ENCODE measurements at regions not wholly inside any gene's neighbourhood (a gene's known extent, or its start where the extent isn't known, plus 50 kb on each side); places are given as distances from the start of the nearest gene placed in this dataset.
A peak's percentile ranks its signal among the peaks of the same experiment; 100 is the strongest.
"Not testable (repeated sequence)": the region's sequence is repeated elsewhere in the genome, so short reads cannot be mapped to it uniquely, and the experiment has no call there.

DNA sequence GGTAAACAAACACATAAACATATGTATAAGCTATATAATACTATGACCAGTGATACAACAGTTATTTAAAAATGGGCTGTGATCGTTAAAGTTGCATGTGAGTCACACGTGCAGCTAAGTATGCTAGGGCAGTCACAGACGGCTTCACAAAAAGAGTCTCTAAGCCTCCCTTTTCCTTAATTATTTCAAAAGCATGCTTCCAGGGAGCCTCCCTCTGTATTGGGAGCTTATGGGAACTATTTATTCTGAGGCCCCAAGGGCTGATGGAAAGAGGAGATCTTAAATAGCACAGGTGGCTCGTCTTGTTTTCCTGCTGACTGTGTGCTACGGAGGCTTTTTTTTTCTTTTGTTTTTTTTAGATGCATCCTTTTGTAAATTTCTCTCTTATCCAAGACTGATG is 94.3 kb downstream of the ADCYAP1 start:
- no peak for DNase-seq

DNA sequence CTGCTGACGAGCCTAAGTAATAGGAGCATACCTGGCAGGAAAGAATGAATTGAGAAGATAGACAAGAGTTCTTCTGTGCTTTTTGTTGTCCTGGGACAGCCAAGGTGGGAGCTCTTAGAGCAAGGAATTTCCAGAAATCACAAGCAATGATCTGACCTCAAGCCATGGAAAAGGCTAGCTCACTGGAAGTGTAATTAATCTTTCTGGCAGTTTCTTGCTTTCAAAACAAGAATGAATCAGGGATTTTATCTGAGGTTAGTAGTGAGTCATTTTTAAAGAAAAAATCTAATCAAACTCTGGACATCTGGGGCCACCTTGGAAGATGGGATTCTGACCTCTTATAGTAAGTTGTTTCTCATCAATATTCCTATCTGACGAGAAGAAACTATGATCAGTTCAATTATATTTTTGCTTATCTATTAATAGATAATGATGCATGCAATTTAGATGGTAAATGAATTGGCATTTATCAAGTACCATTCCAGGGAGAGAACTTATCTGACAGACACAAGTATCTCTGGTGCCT is 98.0 kb downstream of the ADCYAP1 start:
- no peak for DNase-seq

GRCh38 chr18:1003499-1003898 is 98.8 kb downstream of the ADCYAP1 start:
- no peak for DNase-seq

GRCh38 chr18:1006304-1006703 is 101.6 kb downstream of the ADCYAP1 start:
- no peak for DNase-seq

- no peak for DNase-seq
Measured at GRCh38 chr18:1006965-1007364, 102.3 kb downstream of the ADCYAP1 start.

DNA sequence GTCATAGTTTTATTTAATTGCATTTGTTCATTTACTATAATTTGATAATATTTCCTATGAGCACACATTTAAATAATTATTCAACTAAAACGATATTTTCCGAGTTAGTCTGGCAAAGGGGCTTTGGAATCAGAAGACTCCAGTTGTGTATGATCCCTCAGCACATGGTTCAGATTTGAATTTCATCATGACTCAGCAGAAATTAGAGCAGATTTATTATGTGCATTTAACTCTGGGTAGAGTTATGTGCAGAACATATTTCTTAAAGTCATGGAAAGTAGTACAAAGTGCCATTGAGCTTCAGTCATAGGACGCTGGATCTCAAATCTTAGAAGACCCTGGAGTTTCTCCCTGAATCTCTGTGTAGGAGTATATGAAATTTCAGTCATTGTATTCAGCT is 106.7 kb downstream of the ADCYAP1 start:
- DNase-seq = no peak

- DNase-seq = no peak
Measured at GRCh38 chr18:1012775-1013174, 108.1 kb downstream of the ADCYAP1 start.

GRCh38 chr18:1013951-1014350 is 109.3 kb downstream of the ADCYAP1 start:
- DNase-seq = no peak

DNA sequence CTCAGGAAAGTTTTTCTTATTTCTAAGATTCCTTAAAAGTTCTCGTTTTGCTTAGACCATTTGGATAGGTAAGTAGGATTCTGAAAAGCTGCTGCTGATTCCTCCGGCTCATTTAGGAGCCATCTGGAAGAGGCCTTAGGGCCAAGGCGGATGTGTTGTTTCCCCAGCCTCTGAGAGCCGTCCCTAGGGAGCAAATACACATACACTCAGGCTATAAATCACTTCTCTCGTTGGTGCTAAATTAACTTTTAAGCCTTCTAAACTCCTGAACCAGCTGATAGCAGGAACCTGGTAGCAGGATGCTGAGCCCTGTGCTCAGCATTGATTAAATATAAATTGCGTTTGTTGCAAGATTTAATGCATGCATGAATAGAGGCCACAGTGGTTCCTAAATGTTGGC is 109.8 kb downstream of the ADCYAP1 start:
- DNase-seq = peak; percentile 68

DNA sequence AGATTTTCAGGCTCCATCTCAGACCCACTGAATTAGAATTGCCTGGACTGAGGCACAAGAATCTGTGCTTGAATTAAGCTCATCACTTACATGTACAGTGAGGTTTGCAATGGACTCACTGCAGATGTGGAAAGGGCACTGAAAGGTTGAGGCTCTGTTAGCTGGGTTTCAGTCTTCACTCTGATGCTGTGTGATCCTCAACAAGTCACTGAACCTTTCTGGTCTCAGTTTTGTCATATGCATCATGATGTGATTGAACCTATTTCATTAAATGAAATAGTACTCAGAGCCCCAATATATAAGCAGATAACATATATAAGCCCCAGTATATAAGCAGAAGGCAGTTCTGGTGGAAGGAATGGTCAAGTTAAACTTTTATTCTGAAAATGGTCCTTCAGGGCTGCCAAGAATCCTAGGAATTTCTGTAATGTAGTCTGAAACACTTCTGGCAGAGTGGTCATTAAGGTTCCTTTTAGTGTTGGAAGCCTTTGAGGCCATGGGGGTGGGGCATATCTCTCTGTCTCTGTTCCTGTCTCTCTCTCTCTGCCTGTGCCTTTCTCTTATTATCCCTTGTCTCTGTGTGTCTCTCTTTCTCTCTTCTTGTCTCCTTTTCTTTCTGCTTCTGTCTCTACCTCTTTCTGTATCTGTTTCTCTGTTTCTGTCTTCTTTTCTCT is 110.4 kb downstream of the ADCYAP1 start:
- no peak for DNase-seq

GRCh38 chr18:1015777-1016176 is 111.1 kb downstream of the ADCYAP1 start:
- DNase-seq = no peak

DNA sequence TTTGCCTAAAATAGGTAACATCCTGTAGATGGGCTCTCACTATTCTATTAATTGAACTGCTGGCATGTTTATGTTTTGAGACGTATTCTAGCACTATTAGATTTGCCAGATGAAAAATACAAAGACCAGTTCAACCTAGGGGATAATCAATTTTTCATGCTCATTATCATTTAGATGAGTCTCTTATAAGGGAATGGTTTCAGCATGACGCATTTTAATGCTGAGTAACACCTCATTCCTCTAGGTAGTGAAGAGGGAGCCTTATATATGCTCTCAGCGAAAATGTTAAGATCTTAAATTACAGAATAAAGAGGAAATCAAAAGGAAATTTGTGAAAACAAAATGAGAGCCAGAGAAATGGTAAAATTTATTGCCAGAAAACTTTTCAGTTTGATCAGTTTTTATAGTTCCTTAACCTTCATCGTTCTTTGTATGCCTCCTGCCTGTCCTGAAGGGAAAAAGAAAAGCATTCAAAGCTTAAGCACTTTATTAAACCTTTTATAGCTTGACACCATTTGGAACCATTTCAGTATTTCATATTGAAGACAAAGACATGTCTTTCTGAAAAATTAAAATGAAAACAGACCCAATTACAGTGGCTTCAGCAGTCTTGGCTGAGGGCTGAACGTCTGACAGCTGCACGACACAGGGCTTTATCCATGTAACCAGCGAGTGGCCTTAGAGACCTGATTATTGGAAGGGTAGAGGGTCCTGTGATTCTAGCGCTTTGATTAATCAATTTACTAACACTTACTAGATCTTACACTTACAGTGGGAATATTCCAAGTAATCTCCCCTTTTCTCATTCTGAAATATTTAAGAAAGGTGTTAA is 112.8 kb downstream of the ADCYAP1 start:
- no peak for DNase-seq

- DNase-seq = peak; percentile 76
Measured at GRCh38 chr18:1018181-1018681, 113.6 kb downstream of the ADCYAP1 start.

DNA sequence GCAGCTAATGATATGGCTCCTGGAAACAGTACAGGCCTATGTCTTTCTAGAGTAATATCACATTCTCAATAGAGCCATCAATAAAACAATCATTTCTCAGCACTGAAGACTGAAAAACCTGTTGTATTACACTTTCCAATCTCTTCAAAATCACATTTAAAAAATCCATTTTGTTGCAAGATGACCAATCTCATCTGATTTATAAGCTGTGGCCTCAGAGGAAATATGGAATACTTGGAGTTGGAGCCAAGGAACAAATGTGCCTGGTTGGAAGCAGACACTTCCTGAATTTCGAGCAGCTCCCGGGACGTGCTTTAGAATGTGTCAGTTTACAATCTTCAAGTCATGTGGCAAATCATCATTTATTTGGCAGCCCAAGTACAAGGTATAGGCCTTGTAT is 114.5 kb downstream of the ADCYAP1 start:
- no peak for DNase-seq

DNA sequence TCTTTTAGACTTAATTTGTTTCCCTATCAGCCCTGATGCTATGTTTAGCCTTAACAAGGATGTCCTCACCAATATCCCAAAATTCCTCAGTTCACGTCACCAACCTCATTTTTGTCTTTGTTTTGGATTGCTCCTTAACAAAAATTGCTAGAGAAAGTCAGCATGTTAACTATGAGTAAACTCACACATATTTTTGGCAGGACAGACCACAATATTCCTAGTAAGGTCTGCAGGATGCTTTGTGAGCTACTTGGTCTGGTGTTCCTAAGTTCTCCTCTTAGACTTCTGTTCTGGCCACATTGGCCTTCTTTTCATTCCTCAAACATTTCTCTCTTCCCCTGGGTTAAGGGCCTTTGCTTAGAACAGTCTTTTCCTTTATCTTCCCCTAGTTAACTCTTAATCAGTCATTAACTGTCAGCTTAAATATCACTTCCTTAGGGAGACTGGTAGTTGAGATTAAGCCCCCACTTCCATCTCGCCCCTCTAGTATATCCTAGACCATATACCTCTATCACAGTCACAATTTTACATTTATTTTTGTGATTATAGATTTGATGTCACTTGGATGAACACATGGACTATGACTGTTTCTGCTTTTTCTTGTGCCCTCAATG is 116.2 kb downstream of the ADCYAP1 start:
- DNase-seq = no peak

DNA sequence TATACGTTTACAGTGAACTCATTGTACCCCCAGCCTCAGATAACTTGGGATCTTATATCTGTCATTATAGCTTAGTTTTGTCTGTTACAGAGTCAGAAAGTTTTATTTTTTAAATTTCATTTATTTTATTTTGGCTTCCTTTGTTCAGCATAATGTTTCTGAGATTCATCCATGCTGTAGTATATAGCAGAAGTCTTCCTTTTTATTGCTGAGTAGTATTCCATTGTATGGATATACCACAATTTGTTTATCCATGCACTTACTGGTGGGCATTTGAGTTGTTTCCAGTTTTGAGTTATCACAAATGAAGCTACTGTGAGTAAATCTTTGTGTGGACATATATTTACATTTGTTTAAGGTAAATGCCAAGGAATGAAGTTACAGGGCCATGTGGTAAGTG is 122.3 kb downstream of the ADCYAP1 start:
- DNase-seq = no peak

- DNase-seq = not testable (repeated sequence)
Measured at GRCh38 chr18:1033092-1033491, 128.4 kb downstream of the ADCYAP1 start.

DNA sequence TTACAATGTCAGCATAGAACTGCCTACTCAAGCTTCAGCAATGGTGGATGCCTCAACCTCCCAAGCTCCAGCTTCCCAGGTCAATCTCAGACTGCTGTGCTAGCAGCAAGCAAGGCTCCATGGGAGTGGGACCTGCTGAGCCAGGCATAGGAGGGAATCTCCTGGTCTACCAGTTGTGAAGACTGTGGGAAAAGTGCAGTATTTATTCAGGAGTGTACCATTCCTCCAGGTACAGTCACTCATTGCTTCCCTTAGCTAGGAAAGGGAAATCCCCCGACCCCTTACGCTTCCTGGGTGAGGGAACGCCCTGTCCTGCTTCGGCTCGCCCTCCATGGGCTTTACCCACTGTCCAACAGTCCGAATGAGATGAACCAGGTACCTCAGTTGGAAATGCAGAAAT is 130.3 kb downstream of the ADCYAP1 start:
- no peak for DNase-seq

DNA sequence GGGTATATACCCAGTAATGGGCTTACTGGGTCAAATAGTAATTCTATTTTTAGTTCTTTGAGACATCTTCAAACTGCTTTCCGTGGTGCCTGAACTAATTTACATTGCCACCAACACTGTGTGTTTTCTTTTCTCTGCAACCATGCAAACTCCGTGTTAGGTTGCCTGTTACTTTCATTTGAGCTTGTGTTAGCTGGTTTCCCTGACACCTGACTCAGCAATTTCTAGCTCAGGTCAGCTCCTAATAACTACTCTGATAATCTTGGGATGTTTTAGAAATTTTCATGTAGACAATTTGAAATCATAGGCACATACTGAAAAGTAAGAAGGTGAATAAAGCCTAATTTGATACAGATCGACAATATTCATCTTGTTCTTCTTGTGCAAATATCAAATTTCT is 132.3 kb downstream of the ADCYAP1 start:
- no peak for DNase-seq

- no peak for DNase-seq
Measured at GRCh38 chr18:1037776-1038175, 133.1 kb downstream of the ADCYAP1 start.

DNA sequence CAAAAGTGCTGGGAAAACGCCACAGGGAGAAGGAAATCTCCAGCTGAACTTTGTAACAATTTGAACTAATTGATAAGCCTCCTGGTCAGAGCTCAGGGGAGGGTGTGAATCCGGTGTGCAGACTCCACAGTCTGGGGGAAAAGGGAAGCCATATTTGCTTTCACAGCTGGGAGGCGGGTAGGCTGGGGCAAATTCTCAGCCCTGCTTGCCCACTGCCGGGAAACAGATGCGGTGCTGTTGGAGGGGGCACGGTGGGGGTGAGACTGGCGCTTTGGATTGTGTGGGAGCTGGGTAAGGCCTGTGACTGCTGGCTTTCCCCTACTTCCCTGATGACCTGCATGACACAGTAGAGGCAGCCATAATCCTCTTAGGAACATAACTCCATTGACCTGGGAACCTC is 134.8 kb downstream of the ADCYAP1 start:
- DNase-seq = no peak

GRCh38 chr18:1043039-1043438 is 138.4 kb downstream of the ADCYAP1 start:
- DNase-seq = not testable (repeated sequence)

DNA sequence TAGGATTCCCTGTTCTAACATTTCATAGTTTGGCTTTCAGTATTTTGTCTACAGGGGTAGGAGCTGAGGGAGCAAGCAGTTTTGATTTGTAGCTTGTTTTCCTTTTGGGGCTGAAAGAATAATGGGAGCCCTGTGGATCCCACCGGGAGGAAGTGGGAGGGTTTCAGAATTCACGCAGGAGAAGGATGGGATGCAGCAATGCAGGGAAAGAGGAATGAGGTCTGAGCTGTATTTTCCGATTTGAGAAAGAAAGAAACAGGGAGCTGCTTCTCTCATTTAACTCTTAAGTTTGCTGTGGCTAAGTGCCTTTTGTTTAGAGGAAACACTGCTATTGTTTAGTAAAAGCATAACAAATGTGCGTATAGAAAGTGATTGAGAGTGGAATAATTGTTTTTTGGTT is 141.0 kb downstream of the ADCYAP1 start:
- no peak for DNase-seq

GRCh38 chr18:1047406-1047805 is 142.7 kb downstream of the ADCYAP1 start:
- no peak for DNase-seq
